ENCODE measurements at regions not wholly inside any gene's neighbourhood (a gene's known extent, or its start where the extent isn't known, plus 50 kb on each side); places are given as distances from the start of the nearest gene placed in this dataset.
"Not testable (repeated sequence)": the region's sequence is repeated elsewhere in the genome, so short reads cannot be mapped to it uniquely, and the experiment has no call there.

DNA sequence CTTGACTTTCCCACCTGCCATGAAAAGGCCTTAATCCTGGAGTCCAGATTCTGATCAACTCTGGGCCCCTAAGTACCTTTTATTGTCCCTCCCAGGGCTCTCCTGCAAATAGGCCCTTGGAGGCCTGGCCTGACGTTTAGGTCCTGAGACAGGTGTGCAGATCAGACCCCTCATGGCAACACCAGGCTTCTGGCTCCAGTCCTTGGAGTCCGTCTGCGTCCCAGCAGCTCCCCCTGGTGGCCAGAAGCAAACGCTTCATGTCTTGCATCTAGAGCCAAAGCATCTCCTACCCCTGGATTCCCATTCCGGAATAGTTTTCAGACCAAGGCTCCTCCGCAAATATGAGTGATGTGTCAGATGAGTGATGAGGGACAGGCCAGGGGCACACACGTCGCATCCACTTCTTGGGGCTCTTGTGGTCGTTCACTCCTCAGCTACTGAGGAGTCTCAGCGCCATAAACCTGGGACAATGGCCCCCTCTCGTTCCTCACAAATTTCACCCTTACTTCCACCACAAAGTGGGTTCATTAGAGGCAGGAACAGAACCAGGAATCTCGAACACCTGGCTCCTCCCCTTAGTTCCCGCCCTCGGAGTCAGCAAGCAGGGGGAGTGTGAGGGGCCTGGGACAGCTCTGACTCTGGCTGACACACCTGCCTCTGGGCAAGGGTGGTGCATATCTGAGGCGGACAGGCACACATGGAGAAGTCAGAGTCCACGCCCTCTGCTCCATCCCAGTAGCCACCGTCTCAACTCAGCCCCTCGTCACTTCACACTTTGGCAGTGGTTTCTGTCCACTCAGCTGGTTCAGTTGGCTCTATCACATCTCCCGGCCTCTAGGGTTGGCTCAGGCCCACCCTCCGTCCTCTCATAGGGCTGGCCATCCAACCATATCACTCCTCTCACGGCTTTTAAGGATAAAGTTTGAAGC lies 77.9 kb upstream of the PWP1 start:
- DNase-seq = no peak
- intact Hi-C loops (cut with DNase I) = loop anchor here (5.0 to 10.0 kb wide), 3 partner anchors 203 to 475 kb away; a partner anchor contains a TSS
- H3K27me3 ChIP-seq = no peaks in the 10 kb centered on the region
- peaks cover 0 to 20% (median 0%) of the 10 kb centered on the region in 3 donors for H3K36me3 ChIP-seq
- no peak overlapping the region for H3K27ac ChIP-seq
- WGBS, 2 donors = 51 to 52% methylated on average over 8 to 12 of the region's 21 CpGs
- no peaks in the 10 kb centered on the region for H3K4me1 ChIP-seq
- no peak overlapping the region for H3K4me3 ChIP-seq
- H3K9me3 ChIP-seq = no peaks in the 10 kb centered on the region
- TF ChIP-seq POLR2A (IDR thresholded peaks at IDR 0.05) (no peak), CTCF (IDR thresholded peaks at IDR 0.05) (peak; percentile 64 to 86 (median 85))

- peaks cover 0 to 30% (median 0%) of the 10 kb centered on the region in 3 donors for H3K36me3 ChIP-seq
- not testable (repeated sequence) for H3K4me3 ChIP-seq
These were observed 76.8 kb upstream of the PWP1 start for GRCh38 chr12:107608779-107609178.

GRCh38 chr12:107610021-107610859 lies 75.4 kb upstream of the PWP1 start:
- Histone ChIP-seq H3K4me3 (no peak overlapping the region), H3K4me1 (no peaks in the 10 kb centered on the region), H3K9me3 (no peaks in the 10 kb centered on the region), H3K36me3 (peaks cover 0 to 45% (median 0%) of the 10 kb centered on the region in 3 donors), H3K27me3 (peaks cover 0 to 4% (median 0%) of the 10 kb centered on the region in 4 donors), H3K27ac (no peak overlapping the region)
- DNase-seq = no peak
- intact Hi-C loops (cut with DNase I) = no loop called here
- 57 to 58% methylated on average over 13 to 18 of the region's 20 CpGs for WGBS, 2 donors
- TF ChIP-seq CTCF (IDR thresholded peaks at IDR 0.05) (peak in 3 of 6 experiments; percentile 14 to 42 (median 36)), POLR2A (IDR thresholded peaks at IDR 0.05) (no peak)

More at GRCh38 chr12:107608779-107609178, 76.8 kb upstream of the PWP1 start:
- not testable (repeated sequence) for H3K27me3 ChIP-seq, H3K4me1 ChIP-seq, H3K9me3 ChIP-seq, DNase-seq, H3K27ac ChIP-seq
- WGBS, 2 donors = 94 to 95% methylated on average over 4 to 5 of the region's 5 CpGs
- intact Hi-C loops (cut with DNase I) = loop anchor here (5.0 to 10.0 kb wide), 3 partner anchors 204 to 476 kb away; a partner anchor contains a TSS

DNA sequence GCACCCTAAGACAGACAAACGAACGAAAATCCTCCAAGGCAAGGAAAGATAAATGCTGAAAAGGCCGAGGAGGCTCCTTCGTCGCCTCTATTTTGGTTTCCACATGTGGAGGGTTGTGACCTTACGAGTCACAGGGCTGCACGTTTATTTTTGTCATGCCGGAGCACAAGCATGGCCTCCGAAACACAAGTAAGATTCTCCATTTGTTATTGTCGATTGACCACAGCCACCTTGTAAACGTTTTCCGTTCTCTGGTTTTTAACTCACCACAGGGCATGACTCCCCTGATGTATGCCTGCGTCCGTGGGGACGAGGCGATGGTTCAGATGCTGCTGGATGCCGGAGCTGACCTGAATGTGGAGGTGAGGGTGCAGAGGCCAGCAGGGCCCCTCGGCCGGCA lies 73.1 kb upstream of the PWP1 start:
- Histone ChIP-seq H3K36me3 (peaks cover 0 to 67% (median 0%) of the 10 kb centered on the region in 3 donors), H3K27ac (no peak overlapping the region), H3K27me3 (peaks cover 0 to 4% (median 0%) of the 10 kb centered on the region in 4 donors), H3K4me3 (no peak overlapping the region), H3K4me1 (no peaks in the 10 kb centered on the region), H3K9me3 (no peaks in the 10 kb centered on the region)
- TF ChIP-seq CTCF (IDR thresholded peaks at IDR 0.05) (no peak), POLR2A (IDR thresholded peaks at IDR 0.05) (no peak)
- no peak for DNase-seq
- intact Hi-C loops (cut with DNase I) = no loop called here
- WGBS, 2 donors = 70 to 78% methylated on average over 10 to 13 of the region's 19 CpGs

DNA sequence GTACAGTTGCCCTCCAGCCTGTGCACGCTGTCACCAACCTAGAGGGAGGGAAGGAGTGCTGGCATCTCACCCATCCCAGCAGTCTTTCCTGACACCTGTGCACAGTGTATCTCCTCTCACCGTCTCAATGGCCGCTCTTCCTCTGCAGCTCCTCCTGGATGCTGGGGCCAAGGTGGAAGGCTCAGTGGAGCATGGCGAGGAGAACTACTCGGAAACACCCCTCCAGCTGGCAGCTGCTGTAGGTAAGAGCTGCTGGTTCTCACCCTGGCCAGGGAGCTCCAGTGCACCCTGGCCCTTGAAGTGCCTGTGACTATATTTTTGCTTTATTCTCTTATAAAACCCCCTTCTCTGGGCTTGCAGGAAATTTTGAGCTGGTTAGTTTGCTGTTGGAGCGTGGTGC lies 68.7 kb upstream of the PWP1 start:
- Histone ChIP-seq H3K9me3 (no peaks in the 10 kb centered on the region), H3K27me3 (peaks cover 0 to 4% (median 0%) of the 10 kb centered on the region in 4 donors), H3K36me3 (peaks cover 0 to 97% (median 4%) of the 10 kb centered on the region in 3 donors), H3K4me3 (no peak overlapping the region), H3K4me1 (no peaks in the 10 kb centered on the region), H3K27ac (no peak overlapping the region)
- no peak for DNase-seq
- intact Hi-C loops (cut with DNase I) = no loop called here
- 83 to 100% methylated on average over 4 to 5 of the region's 6 CpGs for WGBS, 2 donors
- TF ChIP-seq POLR2A (IDR thresholded peaks at IDR 0.05) (no peak), CTCF (IDR thresholded peaks at IDR 0.05) (no peak)

All from esophagus squamous epithelium (tissue), 5 donors.